Testis (tissue), 2 donors: ENCODE measurements at regions not wholly inside any gene's neighbourhood (a gene's known extent, or its start where the extent isn't known, plus 50 kb on each side); places are given as distances from the start of the nearest gene placed in this dataset.

Experiments used
- DNase-seq: peaks from one replicate; pipeline ENCODE4 v3.0.0-alpha.2; 2019
- H3K27ac ChIP-seq, 2 donors: fragments of 200-600 bp; sonication (generic); one replicate each; pipeline ENCODE4 v1.5.1; 2019
- H3K27me3 ChIP-seq: fragments of 200-600 bp; sonication (generic); one replicate; pipeline ENCODE4 v1.5.1; 2019
- H3K36me3 ChIP-seq: fragments of 200-600 bp; sonication (generic); one replicate; pipeline ENCODE4 v1.5.1; 2017; ENCODE audit warnings: low read depth; ENCODE audit errors: missing control alignments
- H3K4me1 ChIP-seq: fragments of 200-600 bp; sonication (generic); one replicate; pipeline ENCODE4 v1.5.1; 2019
- H3K4me3 ChIP-seq, 2 donors: fragments of 200-600 bp; sonication (generic); one replicate each; pipeline ENCODE4 v1.5.1; 2017 to 2019
- H3K9me3 ChIP-seq: fragments of 200-600 bp; sonication (generic); one replicate; pipeline ENCODE4 v1.5.1; 2017
- CTCF ChIP-seq, 3 experiments: fragments of 450-650 bp in 2 of 3; fragments of 200-600 bp in 1 of 3; sonication (generic) in 1 of 3; IDR thresholded peaks; one replicate each; pipeline ENCODE4 v1.5.1; 2016 to 2019; ENCODE audit warnings: antibody characterized with exemption in 3 of 3, mild to moderate bottlenecking in 2 of 3, moderate library complexity in 1 of 3
- POLR2A ChIP-seq: fragments of 450-650 bp; IDR thresholded peaks from one replicate; pipeline ENCODE4 v1.6.1; 2017; ENCODE audit warnings: antibody characterized with exemption, mild to moderate bottlenecking, moderate library complexity
- WGBS, 2 donors: methylation state at CpG; one replicate each; pipeline ENCODE4 v1.1.5; 2018; 5-methylcytosine and 5-hydroxymethylcytosine counted together
- intact Hi-C: fragments of 100-400 bp; cut with DNase I; formaldehyde crosslinking; loops from one replicate; pipeline ENCODE4 v1.15.1; 2023; ENCODE audit warnings: low total_unique reads
- microRNA-seq, 2 donors: library from miRNA; unstranded; fragments of <30 nt; microRNA quantifications; one replicate each; pipeline ENCODE4, GENCODE V29; 2016; ENCODE audit warnings: borderline number of aligned reads in 2 of 2, borderline replicate concordance in 1 of 2
- small RNA-seq, 2 donors: library from RNA; depleted of rRNA; stranded (forward); fragments of <200 nt; gene quantifications; one replicate each; pipeline ENCODE3, GENCODE V24; 2016

- H3K27ac ChIP-seq, result no peak overlapping the region
- intact Hi-C loops, result no loop called here
- TF ChIP-seq CTCF (IDR thresholded peaks at IDR 0.05), result no peak
- TF ChIP-seq POLR2A, result no peak
- no peaks in the 10 kb centered on the region for H3K9me3 ChIP-seq
- H3K27me3 ChIP-seq, result no peaks in the 10 kb centered on the region
- no peaks in the 10 kb centered on the region for H3K4me1 ChIP-seq
- no peak overlapping the region for H3K4me3 ChIP-seq
- no peaks in the 10 kb centered on the region for H3K36me3 ChIP-seq
- WGBS, 2 donors, result 87 to 92% methylated on average over 3 of the region's 3 CpGs
- DNase-seq, result no peak
Observed at GRCh38 chr5:88934439-88934838, 51.5 kb upstream of the MEF2C start.

Small RNA genes in the stretch of these regions (microRNA-seq; reads per million reads assigned to microRNA genes)
- 0.69 to 0.70 reads per million in 2 donors for gene MIR3660

Small RNA genes in the stretch of these regions (small RNA-seq; reads per million reads assigned to genes)
- gene MIR3660, result 0.18 to 0.28 reads per million in 2 donors
